GM18511 (cell line): ENCODE measurements at regions not wholly inside any gene's neighbourhood (a gene's known extent, or its start where the extent isn't known, plus 50 kb on each side); places are given as distances from the start of the nearest gene placed in this dataset.
"Not testable (repeated sequence)": the region's sequence is repeated elsewhere in the genome, so short reads cannot be mapped to it uniquely, and the experiment has no call there.

ENCODE experiments used
- ATAC-seq: cut with Tn5 transposase; IDR thresholded peaks from one replicate; pipeline ENCODE4 v1.9.1; 2021; ENCODE audit warnings: mild to moderate bottlenecking, moderate library complexity; ENCODE audit not compliant: unreplicated experiment

- not testable (repeated sequence) for ATAC-seq
These were observed 131.7 kb upstream of the MAMLD1 start for GRCh38 chrX:150231368-150231767.

GRCh38 chrX:150232222-150232621, 130.9 kb upstream of the MAMLD1 start:
- ATAC-seq, result not testable (repeated sequence)

GRCh38 chrX:150234126-150234525, 129.0 kb upstream of the MAMLD1 start:
- ATAC-seq, result no peak

GRCh38 chrX:150236327-150236726, 126.8 kb upstream of the MAMLD1 start:
- no peak for ATAC-seq

- no peak for ATAC-seq
These were observed 124.3 kb upstream of the MAMLD1 start for GRCh38 chrX:150238632-150239382.

- ATAC-seq, result no peak
These were observed 123.0 kb upstream of the MAMLD1 start for GRCh38 chrX:150239946-150240642.

- ATAC-seq, result no peak
These were observed 122.5 kb upstream of the MAMLD1 start for GRCh38 chrX:150240643-150240970.

GRCh38 chrX:150253959-150254620, 109.0 kb upstream of the MAMLD1 start:
- ATAC-seq, result no peak

- ATAC-seq, result no peak
These were observed 108.2 kb upstream of the MAMLD1 start for GRCh38 chrX:150254909-150255308.

- no peak for ATAC-seq
These were observed 107.4 kb upstream of the MAMLD1 start for GRCh38 chrX:150255441-150256296.

- ATAC-seq, result no peak
These were observed 106.8 kb upstream of the MAMLD1 start for GRCh38 chrX:150256297-150256650.

GRCh38 chrX:150257353-150258175, 105.6 kb upstream of the MAMLD1 start:
- no peak for ATAC-seq

GRCh38 chrX:150258176-150258425, 105.0 kb upstream of the MAMLD1 start:
- no peak for ATAC-seq

GRCh38 chrX:150258463-150259430, 104.4 kb upstream of the MAMLD1 start:
- ATAC-seq, result no peak

GRCh38 chrX:150262456-150262855, 100.7 kb upstream of the MAMLD1 start:
- no peak for ATAC-seq

GRCh38 chrX:150268839-150269355, 94.2 kb upstream of the MAMLD1 start:
- ATAC-seq, result no peak

- no peak for ATAC-seq
These were observed 93.4 kb upstream of the MAMLD1 start for GRCh38 chrX:150269605-150270254.

- ATAC-seq, result no peak
These were observed 92.5 kb upstream of the MAMLD1 start for GRCh38 chrX:150270622-150271021.
